K562 (cell line): ENCODE measurements at regions not wholly inside any gene's neighbourhood (a gene's known extent, or its start where the extent isn't known, plus 50 kb on each side); places are given as distances from the start of the nearest gene placed in this dataset.

Source experiments
- ATAC-seq: fragments of 200-7000 bp; cut with Tn5 transposase; 3 replicates; pipeline ENCODE4 v1.9.1; 2020; ENCODE audit warnings: moderate library complexity
- BruUV-seq: library from RNA; stranded (reverse); fragments of 400-500 nt; replicated peaks from 2 replicates; lab custom pipeline; 2021; lab: Mats Ljungman, UMichigan
- CTCF ChIA-PET: fragments of 300-600 bp; formaldehyde crosslinking; extraction: SDS; loops from one replicate; lab custom pipeline; 2021; ENCODE audit warnings: low intra/inter-chr PET ratio; lab: Yijun Ruan, JAX
- POLR2A ChIA-PET: fragments of 300-600, 350-650 bp; sonication (Branson Sonifier 250); formaldehyde crosslinking; extraction: SDS; loops from one replicate; lab custom pipeline; 2021; ENCODE audit warnings: antibody characterized with exemption, inconsistent platforms; lab: Yijun Ruan, JAX
- DNase-seq, 4 experiments: peaks; one replicate each; pipeline versions ENCODE4 v3.0.0 to v3.0.0-alpha.2; 2011 to 2018; ENCODE audit warnings: low spot score in 3 of 4, mixed read lengths in 3 of 4; ENCODE audit errors: extremely low read depth in 1 of 4
- FAIRE-seq: peaks from 2 replicates; lab custom pipeline; 2011; peaks lifted over from hg19 to GRCh38; lab: Jason Lieb, UNC
- H2AFZ ChIP-seq: 2 replicates; pipeline ENCODE4 v1.6.0; 2011; ENCODE audit warnings: low read depth, low read length, control low read depth, inconsistent platforms
- H3K27ac ChIP-seq: fragments of 200-600 bp; 3 replicates; pipeline ENCODE4 v1.8.0; 2011; ENCODE audit warnings: low read depth, mild to moderate bottlenecking, control low read depth, inconsistent platforms, low read length, moderate library complexity, mixed read lengths; ENCODE audit errors: extremely low read depth
- H3K27me3 ChIP-seq, 2 experiments: fragments of 300-600 bp in 1 of 2; 2 replicates in 1 of 2; 3 replicates in 1 of 2; pipeline versions ENCODE4 v1.6.0 to v1.8.0; 2011; ENCODE audit warnings: inconsistent platforms in 2 of 2, low read length in 2 of 2, mild to moderate bottlenecking in 1 of 2, mixed read lengths in 1 of 2, moderate library complexity in 1 of 2; ENCODE audit not compliant: control insufficient read depth in 2 of 2, insufficient read depth in 2 of 2
- H3K36me3 ChIP-seq: fragments of 300-600 bp; 3 replicates; pipeline ENCODE4 v1.8.0; 2011; ENCODE audit warnings: mild to moderate bottlenecking, low read length, inconsistent platforms; ENCODE audit not compliant: control insufficient read depth, insufficient read depth
- H3K4me1 ChIP-seq, 2 experiments: fragments of 200-600 bp in 1 of 2; replicated peaks in 1 of 2; 2 replicates in 1 of 2; 3 replicates in 1 of 2; pipeline versions ENCODE4 v1.5.1 to v1.8.0; 2011; ENCODE audit warnings: inconsistent platforms in 2 of 2, low read length in 2 of 2, mild to moderate bottlenecking in 1 of 2, mixed read lengths in 1 of 2, moderate library complexity in 1 of 2; ENCODE audit not compliant: control insufficient read depth in 2 of 2, insufficient read depth in 2 of 2
- H3K4me2 ChIP-seq: 2 replicates; pipeline ENCODE4 v1.6.1; 2011; ENCODE audit warnings: low read length, control low read depth, inconsistent platforms, mixed read lengths; ENCODE audit not compliant: insufficient read depth
- H3K4me3 ChIP-seq: fragments of 200-600 bp; sonication (generic), shearing (Covaris generic); 2 replicates; pipeline ENCODE4 v1.5.1; 2016; ENCODE audit warnings: control low read depth, inconsistent platforms
- H3K79me2 ChIP-seq: fragments of 200-600 bp; 3 replicates; pipeline ENCODE4 v1.8.0; 2011; ENCODE audit warnings: low read length, inconsistent platforms; ENCODE audit not compliant: control insufficient read depth, insufficient read depth
- H3K9ac ChIP-seq, 2 experiments: 2 replicates each; pipeline versions ENCODE4 v1.6.0 to v1.6.1; 2011; ENCODE audit warnings: low read depth in 2 of 2, low read length in 2 of 2, control low read depth in 1 of 2, inconsistent platforms in 1 of 2, mild to moderate bottlenecking in 1 of 2, mixed read lengths in 1 of 2; ENCODE audit not compliant: insufficient read depth in 1 of 2
- H3K9me1 ChIP-seq: one replicate; pipeline ENCODE4 v1.6.0; 2011; ENCODE audit warnings: inconsistent platforms, mild to moderate bottlenecking, low read length, moderate library complexity; ENCODE audit not compliant: control insufficient read depth, insufficient read depth
- H3K9me3 ChIP-seq: replicated peaks from 2 replicates; pipeline ENCODE4 v1.5.1; 2011; ENCODE audit warnings: low read depth, low read length, inconsistent platforms; ENCODE audit not compliant: control insufficient read depth, insufficient read depth
- H4K20me1 ChIP-seq: replicated peaks from 2 replicates; pipeline ENCODE4 v1.6.1; 2011; ENCODE audit warnings: low read length, inconsistent platforms, mixed read lengths; ENCODE audit not compliant: control insufficient read depth, insufficient read depth
- ELF2 ChIP-seq: fragments of 250-450 bp; sonication (Bioruptor Pico); IDR thresholded peaks from 2 replicates; pipeline ENCODE4 v1.5.0; 2021; ENCODE audit warnings: mild to moderate bottlenecking
- PHF8 ChIP-seq: fragments of 200-600 bp; sonication (generic); IDR thresholded peaks from 2 replicates; pipeline ENCODE4 v1.6.1; 2012; ENCODE audit warnings: mixed run types, mild to moderate bottlenecking, inconsistent platforms, low read length, moderate library complexity, borderline replicate concordance
- PHTF2 ChIP-seq: fragments of 250-450 bp; sonication (Bioruptor Pico); IDR thresholded peaks from 2 replicates; pipeline ENCODE4 v1.5.0; 2021; ENCODE audit warnings: mild to moderate bottlenecking
- RNF2 ChIP-seq: sonication (generic); IDR thresholded peaks from 2 replicates; pipeline ENCODE4 v1.6.1; 2016
- XRCC4 ChIP-seq: IDR thresholded peaks from one replicate; pipeline ENCODE4 v1.6.1; 2011; ENCODE audit not compliant: insufficient read depth, insufficient read length; ENCODE audit errors: extremely low read depth
- ZBTB26 ChIP-seq: fragments of 450-650 bp; formaldehyde crosslinking; IDR thresholded peaks from 2 replicates; pipeline ENCODE4 v1.4.0; 2022; ENCODE audit warnings: missing genetic modification characterization
- ZBTB7A ChIP-seq: IDR thresholded peaks from 2 replicates; pipeline ENCODE4 v1.6.1; 2011; ENCODE audit warnings: low read depth, mild to moderate bottlenecking, low read length, moderate library complexity, borderline replicate concordance; ENCODE audit not compliant: control insufficient read depth
- ZNF384 ChIP-seq: IDR thresholded peaks from 2 replicates; pipeline ENCODE4 v1.6.1; 2012; ENCODE audit warnings: low read depth, low read length, improper control_type of control experiment
- ZNF778 ChIP-seq: fragments of 450-650 bp; formaldehyde crosslinking; IDR thresholded peaks from 2 replicates; pipeline ENCODE4 v1.4.0; 2020; ENCODE audit warnings: mild to moderate bottlenecking, moderate library complexity
- WGBS: fragments of 100-300 bp; shearing (Covaris generic); methylation state at CpG from one replicate; pipeline ENCODE4 v1.1.6; 2016; ENCODE audit warnings: low coverage, mixed read lengths; ENCODE audit not compliant: insufficient coverage; ENCODE audit errors: missing lambda C conversion rate; 5-methylcytosine and 5-hydroxymethylcytosine counted together
- in situ Hi-C: fragments of 300-500 bp; cut with MboI; formaldehyde crosslinking; loops from 4 replicates; pipeline ENCODE4 v1.15.0; 2018; ENCODE audit warnings: inconsistent platforms, mixed read lengths
- intact Hi-C: fragments of 100-400 bp; cut with micrococcal nuclease; formaldehyde crosslinking; loops from 2 replicates; pipeline ENCODE4 v1.14.2; 2022
- TF ChIP-seq, protein P1 (sequence below): fragments of 450-650 bp; IDR thresholded peaks from 2 replicates; pipeline ENCODE4 v1.6.1; 2014; ENCODE audit warnings: low read depth, mild to moderate bottlenecking, moderate library complexity, borderline replicate concordance
- TF ChIP-seq, protein P2 (sequence below), 2 experiments: fragments of 450-650 bp; IDR thresholded peaks; 2 replicates each; pipeline ENCODE4 v1.6.1; 2016
- TF ChIP-seq, protein P3 (sequence below), 2 experiments: fragments of 200-800 bp in 1 of 2; sonication (Bioruptor generic) in 1 of 2; sonication (generic) in 1 of 2; formaldehyde crosslinking in 1 of 2; IDR thresholded peaks in 1 of 2; conservative IDR thresholded peaks in 1 of 2; 2 replicates each; pipeline versions ENCODE4 v1.5.0 to v1.6.1; 2016 to 2020; ENCODE audit warnings: missing compliant biosample characterization in 1 of 2, missing genetic modification characterization in 1 of 2, missing genetic modification reagents in 1 of 2

- in situ Hi-C loops, result no loop called here
- ATAC-seq (no peak), FAIRE-seq (no peak), DNase-seq (no peak)
- intact Hi-C loops, result no loop called here
- H4K20me1 ChIP-seq, result peaks cover 16% of the 10 kb centered on the region
- no peaks in the 10 kb centered on the region for H3K9me1 ChIP-seq
- no TSS peak for BruUV-seq
- 5% methylated on average over 11 of the region's 11 CpGs for WGBS
- ChIA-PET POLR2A (interaction anchor here (0.5 kb wide), 1 partner anchor 169 kb away, joined by 3 read pairs; no protein-coding TSS in a partner anchor), CTCF (no interaction called here)
- no peak overlapping the region for H3K27ac ChIP-seq
- H3K9ac ChIP-seq, result no peak overlapping the region
- peaks cover 35 to 67% of the 10 kb centered on the region in 2 experiments for H3K27me3 ChIP-seq
- peaks cover 0 to 11% of the 10 kb centered on the region in 2 experiments; a peak in 1 of 5 replicates for H3K4me1 ChIP-seq
- H3K4me2 ChIP-seq, result no peak overlapping the region
- H3K9me3 ChIP-seq, result no peaks in the 10 kb centered on the region
- no peak overlapping the region for H3K4me3 ChIP-seq
- no peak overlapping the region for H2AFZ ChIP-seq
- H3K79me2 ChIP-seq, result no peaks in the 10 kb centered on the region
- no peaks in the 10 kb centered on the region for H3K36me3 ChIP-seq
- TF ChIP-seq PHTF2 (CRISPR knock-in tag) (no peak), ELF2 (CRISPR knock-in tag) (no peak), ZNF778 (no peak), ZNF384 (no peak), ZBTB26 (CRISPR knock-in tag) (no peak), XRCC4 (no peak), RNF2 (no peak), PHF8 (no peak), ZBTB7A (no peak)
- TF ChIP-seq, protein P1, sequence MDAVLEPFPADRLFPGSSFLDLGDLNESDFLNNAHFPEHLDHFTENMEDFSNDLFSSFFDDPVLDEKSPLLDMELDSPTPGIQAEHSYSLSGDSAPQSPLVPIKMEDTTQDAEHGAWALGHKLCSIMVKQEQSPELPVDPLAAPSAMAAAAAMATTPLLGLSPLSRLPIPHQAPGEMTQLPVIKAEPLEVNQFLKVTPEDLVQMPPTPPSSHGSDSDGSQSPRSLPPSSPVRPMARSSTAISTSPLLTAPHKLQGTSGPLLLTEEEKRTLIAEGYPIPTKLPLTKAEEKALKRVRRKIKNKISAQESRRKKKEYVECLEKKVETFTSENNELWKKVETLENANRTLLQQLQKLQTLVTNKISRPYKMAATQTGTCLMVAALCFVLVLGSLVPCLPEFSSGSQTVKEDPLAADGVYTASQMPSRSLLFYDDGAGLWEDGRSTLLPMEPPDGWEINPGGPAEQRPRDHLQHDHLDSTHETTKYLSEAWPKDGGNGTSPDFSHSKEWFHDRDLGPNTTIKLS, result no peak
- TF ChIP-seq, protein P2, sequence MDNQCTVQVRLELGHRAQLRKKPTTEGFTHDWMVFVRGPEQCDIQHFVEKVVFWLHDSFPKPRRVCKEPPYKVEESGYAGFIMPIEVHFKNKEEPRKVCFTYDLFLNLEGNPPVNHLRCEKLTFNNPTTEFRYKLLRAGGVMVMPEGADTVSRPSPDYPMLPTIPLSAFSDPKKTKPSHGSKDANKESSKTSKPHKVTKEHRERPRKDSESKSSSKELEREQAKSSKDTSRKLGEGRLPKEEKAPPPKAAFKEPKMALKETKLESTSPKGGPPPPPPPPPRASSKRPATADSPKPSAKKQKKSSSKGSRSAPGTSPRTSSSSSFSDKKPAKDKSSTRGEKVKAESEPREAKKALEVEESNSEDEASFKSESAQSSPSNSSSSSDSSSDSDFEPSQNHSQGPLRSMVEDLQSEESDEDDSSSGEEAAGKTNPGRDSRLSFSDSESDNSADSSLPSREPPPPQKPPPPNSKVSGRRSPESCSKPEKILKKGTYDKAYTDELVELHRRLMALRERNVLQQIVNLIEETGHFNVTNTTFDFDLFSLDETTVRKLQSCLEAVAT (IDR thresholded peaks at IDR 0.05), result no peak
- TF ChIP-seq, protein P3, sequence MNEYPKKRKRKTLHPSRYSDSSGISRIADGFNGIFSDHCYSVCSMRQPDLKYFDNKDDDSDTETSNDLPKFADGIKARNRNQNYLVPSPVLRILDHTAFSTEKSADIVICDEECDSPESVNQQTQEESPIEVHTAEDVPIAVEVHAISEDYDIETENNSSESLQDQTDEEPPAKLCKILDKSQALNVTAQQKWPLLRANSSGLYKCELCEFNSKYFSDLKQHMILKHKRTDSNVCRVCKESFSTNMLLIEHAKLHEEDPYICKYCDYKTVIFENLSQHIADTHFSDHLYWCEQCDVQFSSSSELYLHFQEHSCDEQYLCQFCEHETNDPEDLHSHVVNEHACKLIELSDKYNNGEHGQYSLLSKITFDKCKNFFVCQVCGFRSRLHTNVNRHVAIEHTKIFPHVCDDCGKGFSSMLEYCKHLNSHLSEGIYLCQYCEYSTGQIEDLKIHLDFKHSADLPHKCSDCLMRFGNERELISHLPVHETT (CRISPR knock-in tag; conservative IDR thresholded peaks at IDR 0.05 in 1 of 2, IDR thresholded peaks at IDR 0.05 in 1 of 2), result no peak
Measured at GRCh38 chr16:86997058-86997457, 320.1 kb downstream of the C16orf95 start.
